Gastrocnemius medialis (tissue), 4 donors: ENCODE measurements at regions not wholly inside any gene's neighbourhood (a gene's known extent, or its start where the extent isn't known, plus 50 kb on each side); places are given as distances from the start of the nearest gene placed in this dataset.
"Not testable (repeated sequence)": the region's sequence is repeated elsewhere in the genome, so short reads cannot be mapped to it uniquely, and the experiment has no call there.

Experiments
- ATAC-seq, 2 donors: fragments of 150-250 bp; one replicate each; pipeline ENCODE4 v1.9.1; 2016
- DNase-seq, 2 donors: peaks; one replicate each; pipeline ENCODE4 v3.0.0-alpha.2; 2019
- H3K27ac ChIP-seq, 4 donors: fragments of 200-600 bp; sonication (generic); 1 replicate in 1 of 4; 2 replicates in 3 of 4; pipeline ENCODE4 v1.5.1; 2016 to 2018; ENCODE audit warnings: mild to moderate bottlenecking in 2 of 4, moderate library complexity in 1 of 4
- H3K27me3 ChIP-seq, 3 donors: fragments of 200-600 bp; sonication (generic) in 2 of 3; 1 replicate in 1 of 3; 2 replicates in 2 of 3; pipeline versions ENCODE4 v1.5.1 to v1.6.0; 2016 to 2019; ENCODE audit warnings: mild to moderate bottlenecking in 1 of 3, moderate library complexity in 1 of 3
- H3K36me3 ChIP-seq, 2 donors: fragments of 200-600 bp; sonication (generic) in 1 of 2; one replicate each; pipeline ENCODE4 v1.5.1; 2017 to 2018
- H3K4me1 ChIP-seq, 2 donors: fragments of 200-600 bp; sonication (generic) in 1 of 2; one replicate each; pipeline ENCODE4 v1.5.1; 2016 to 2017; ENCODE audit warnings: mild to moderate bottlenecking in 2 of 2
- H3K4me3 ChIP-seq, 4 donors: fragments of 200-600 bp; sonication (generic) in 3 of 4; 1 replicate in 1 of 4; 2 replicates in 3 of 4; pipeline ENCODE4 v1.5.1; 2016 to 2019; ENCODE audit warnings: mild to moderate bottlenecking in 2 of 4
- H3K9me3 ChIP-seq, 3 donors: fragments of 200-600 bp; sonication (generic) in 2 of 3; 1 replicate in 1 of 3; 2 replicates in 2 of 3; pipeline ENCODE4 v1.5.1; 2016 to 2019
- CTCF ChIP-seq, 5 experiments: fragments of 450-650 bp in 3 of 5; fragments of 200-600 bp in 2 of 5; sonication (generic) in 2 of 5; IDR thresholded peaks in 4 of 5; conservative IDR thresholded peaks in 1 of 5; 1 replicate in 4 of 5; 2 replicates in 1 of 5; pipeline ENCODE4 v1.5.1; 2016 to 2019; ENCODE audit warnings: antibody characterized with exemption in 5 of 5, mild to moderate bottlenecking in 3 of 5, moderate library complexity in 3 of 5
- POLR2A ChIP-seq, 2 donors: fragments of 450-650 bp; IDR thresholded peaks; one replicate each; pipeline ENCODE4 v1.6.1; 2017; ENCODE audit warnings: antibody characterized with exemption in 2 of 2, mild to moderate bottlenecking in 2 of 2, moderate library complexity in 2 of 2
- in situ Hi-C, 4 donors: fragments of 200-750 bp; cut with MboI; loops; one replicate each; pipeline versions ENCODE4 v1.15.0 to v1.8.0; 2017; ENCODE audit warnings: low sequenced_read_pairs in 4 of 4
- intact Hi-C: fragments of 100-400 bp; cut with DNase I; formaldehyde crosslinking; loops from one replicate; pipeline ENCODE4 v1.15.1; 2023; ENCODE audit warnings: low total_unique reads

- no peaks in the 10 kb centered on the region for H3K27me3 ChIP-seq
- no peak for ATAC-seq
- H3K27ac ChIP-seq = no peak overlapping the region
- intact Hi-C loops = no loop called here
- peaks cover 0 to 2% of the 10 kb centered on the region in 2 donors for H3K36me3 ChIP-seq
- H3K9me3 ChIP-seq = no peaks in the 10 kb centered on the region
- no peaks in the 10 kb centered on the region for H3K4me1 ChIP-seq
- in situ Hi-C loops = no loop called here
- DNase-seq = no peak
- TF ChIP-seq POLR2A (IDR thresholded peaks at IDR 0.05) (no peak), CTCF (IDR thresholded peaks at IDR 0.05 in 4 of 5, conservative IDR thresholded peaks at IDR 0.05 in 1 of 5) (no peak)
- no peak overlapping the region for H3K4me3 ChIP-seq
These were observed 348.8 kb downstream of the UTRN start for GRCh38 chr6:144633886-144634285.

- TF ChIP-seq CTCF (IDR thresholded peaks at IDR 0.05 in 4 of 5, conservative IDR thresholded peaks at IDR 0.05 in 1 of 5) (no peak), POLR2A (IDR thresholded peaks at IDR 0.05) (no peak)
- Histone ChIP-seq H3K27me3 (no peaks in the 10 kb centered on the region), H3K27ac (no peak overlapping the region), H3K4me1 (no peaks in the 10 kb centered on the region), H3K4me3 (no peak overlapping the region), H3K36me3 (peaks cover 0 to 2% of the 10 kb centered on the region in 2 donors), H3K9me3 (no peaks in the 10 kb centered on the region)
- DNase-seq = no peak
- ATAC-seq = no peak
- in situ Hi-C loops (no loop called here), intact Hi-C loops (no loop called here)
These were observed 349.2 kb downstream of the UTRN start for GRCh38 chr6:144634371-144634770.

GRCh38 chr6:144635051-144635450 lies 349.9 kb downstream of the UTRN start:
- in situ Hi-C loops = no loop called here
- ATAC-seq = no peak
- TF ChIP-seq CTCF (IDR thresholded peaks at IDR 0.05 in 4 of 5, conservative IDR thresholded peaks at IDR 0.05 in 1 of 5) = no peak

DNA sequence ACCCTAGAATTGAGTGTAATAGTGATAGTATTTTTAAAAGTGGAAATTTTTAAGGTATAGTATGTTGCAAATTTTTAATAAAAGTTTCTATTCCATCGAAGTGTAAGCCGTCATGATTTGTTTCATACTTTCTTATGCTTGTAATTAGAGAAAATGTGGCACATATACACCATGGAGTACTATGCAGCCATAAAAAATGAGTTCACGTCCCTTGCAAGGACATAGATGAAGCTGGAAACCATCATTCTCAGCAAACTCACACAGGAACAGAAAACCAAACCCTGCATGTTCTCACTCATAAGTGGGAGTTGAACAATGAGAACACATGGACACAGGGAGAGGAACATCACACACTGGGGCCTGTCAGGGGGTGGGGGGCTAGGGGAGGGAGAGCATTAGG lies 350.9 kb downstream of the UTRN start:
- H3K4me3 ChIP-seq, H3K4me1 ChIP-seq, DNase-seq, intact Hi-C loops, in situ Hi-C loops, H3K27me3 ChIP-seq, H3K9me3 ChIP-seq, ATAC-seq, H3K27ac ChIP-seq, H3K36me3 ChIP-seq: not testable (repeated sequence)

More at GRCh38 chr6:144635051-144635450, 349.9 kb downstream of the UTRN start:
- Histone ChIP-seq H3K4me1 (no peaks in the 10 kb centered on the region), H3K4me3 (no peak overlapping the region), H3K9me3 (no peaks in the 10 kb centered on the region), H3K27me3 (no peaks in the 10 kb centered on the region), H3K36me3 (peaks cover 0 to 2% of the 10 kb centered on the region in 2 donors), H3K27ac (no peak overlapping the region)
- intact Hi-C loops = no loop called here
- DNase-seq = no peak

DNA sequence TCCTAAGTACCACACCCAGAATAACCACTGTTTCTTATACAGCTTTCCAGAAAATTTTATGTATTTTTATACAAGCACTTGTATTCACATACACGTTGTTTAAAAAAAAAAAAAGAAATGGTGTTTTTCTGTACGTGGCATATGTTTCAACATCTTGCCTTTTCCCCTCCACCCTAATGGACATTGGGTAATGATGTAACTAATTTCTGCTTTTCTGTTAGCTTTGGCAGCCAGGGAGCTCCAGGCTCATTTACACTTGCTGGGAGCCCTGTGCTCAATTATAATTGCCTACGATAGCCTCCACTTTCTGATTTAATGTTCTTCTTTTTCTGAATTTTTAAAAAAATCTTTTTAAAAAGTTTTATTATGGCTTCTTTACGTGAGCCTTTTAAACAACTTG lies 352.4 kb downstream of the UTRN start:
- Histone ChIP-seq H3K27me3 (no peaks in the 10 kb centered on the region), H3K36me3 (peaks cover 0 to 2% of the 10 kb centered on the region in 2 donors), H3K27ac (no peak overlapping the region), H3K4me1 (no peaks in the 10 kb centered on the region), H3K9me3 (no peaks in the 10 kb centered on the region), H3K4me3 (no peak overlapping the region)
- intact Hi-C loops (no loop called here), in situ Hi-C loops (no loop called here)
- TF ChIP-seq CTCF (IDR thresholded peaks at IDR 0.05 in 4 of 5, conservative IDR thresholded peaks at IDR 0.05 in 1 of 5) (no peak), POLR2A (IDR thresholded peaks at IDR 0.05) (no peak)
- no peak for DNase-seq
- no peak for ATAC-seq
